ENCODE measurements at regions not wholly inside any gene's neighbourhood (a gene's known extent, or its start where the extent isn't known, plus 50 kb on each side); places are given as distances from the start of the nearest gene placed in this dataset.

- no peak overlapping the region for H3K4me3 ChIP-seq (replicated peaks; ENCODE audit: low read depth, low read length)
- DNase-seq (ENCODE audit: low read depth), result no peak
- TF ChIP-seq CTCF (IDR thresholded peaks at IDR 0.05; ENCODE audit: low read length, missing control alignments), result no peak
These were observed 295.7 kb downstream of the FZD1 start for GRCh38 chr7:91559947-91560346.

- DNase-seq (ENCODE audit: low read depth), result no peak
- H3K4me3 ChIP-seq (replicated peaks; ENCODE audit: low read depth, low read length), result no peak overlapping the region
- no peak for TF ChIP-seq CTCF (IDR thresholded peaks at IDR 0.05; ENCODE audit: low read length, missing control alignments)
These were observed 299.9 kb downstream of the FZD1 start for GRCh38 chr7:91564101-91564500.

- DNase-seq (ENCODE audit: low read depth), result no peak
- no peak overlapping the region for H3K4me3 ChIP-seq (replicated peaks; ENCODE audit: low read depth, low read length)
- TF ChIP-seq CTCF (IDR thresholded peaks at IDR 0.05; ENCODE audit: low read length, missing control alignments), result no peak
These were observed 300.3 kb downstream of the FZD1 start for GRCh38 chr7:91564541-91564940.

- H3K4me3 ChIP-seq (replicated peaks; ENCODE audit: low read depth, low read length), result no peak overlapping the region
- DNase-seq (ENCODE audit: low read depth), result no peak
- no peak for TF ChIP-seq CTCF (IDR thresholded peaks at IDR 0.05; ENCODE audit: low read length, missing control alignments)
These were observed 301.5 kb downstream of the FZD1 start for GRCh38 chr7:91565499-91566401.

- no peak overlapping the region for H3K4me3 ChIP-seq (replicated peaks; ENCODE audit: low read depth, low read length)
- TF ChIP-seq CTCF (IDR thresholded peaks at IDR 0.05; ENCODE audit: low read length, missing control alignments), result no peak
- DNase-seq (ENCODE audit: low read depth), result no peak
These were observed 302.1 kb downstream of the FZD1 start for GRCh38 chr7:91566402-91566732.

- no peak overlapping the region for H3K4me3 ChIP-seq (replicated peaks; ENCODE audit: low read depth, low read length)
- no peak for DNase-seq (ENCODE audit: low read depth)
- no peak for TF ChIP-seq CTCF (IDR thresholded peaks at IDR 0.05; ENCODE audit: low read length, missing control alignments)
These were observed 303.1 kb downstream of the FZD1 start for GRCh38 chr7:91567081-91568012.
